Activated CD8-positive, alpha-beta memory T cell treated with anti-CD3 and anti-CD28 coated beads, Interleukin-2, amount 10 ng/mL, durations not matched to agents 7 days and 5 days (primary cell): ENCODE measurements at regions not wholly inside any gene's neighbourhood (a gene's known extent, or its start where the extent isn't known, plus 50 kb on each side); places are given as distances from the start of the nearest gene placed in this dataset.
"Not testable (repeated sequence)": the region's sequence is repeated elsewhere in the genome, so short reads cannot be mapped to it uniquely, and the experiment has no call there.

ENCODE experiments used
- ATAC-seq: fragments of 150-1000 bp; cut with Tn5 transposase; one replicate; pipeline ENCODE4 v1.10.0; 2021; ENCODE audit warnings: moderate library complexity
- CTCF ChIA-PET: fragments of 350-600 bp; sonication (Branson Sonifier 250); formaldehyde crosslinking; loops from one replicate; lab custom pipeline; 2021; ENCODE audit warnings: antibody characterized with exemption; lab: Charles Lee
- DNase-seq: peaks from one replicate; pipeline ENCODE4 v3.0.0-alpha.2; 2020
- H3K27ac Mint-ChIP-seq: one replicate; pipeline ENCODE4 v1.8.0; 2021; ENCODE audit warnings: mild to moderate bottlenecking, mixed read lengths
- H3K27me3 Mint-ChIP-seq: one replicate; pipeline ENCODE4 v1.8.0; 2021; ENCODE audit warnings: mixed read lengths
- H3K36me3 Mint-ChIP-seq: one replicate; pipeline ENCODE4 v1.8.0; 2021; ENCODE audit warnings: mild to moderate bottlenecking, mixed read lengths
- H3K4me1 Mint-ChIP-seq: one replicate; pipeline ENCODE4 v1.8.0; 2021; ENCODE audit warnings: mixed read lengths
- H3K4me3 Mint-ChIP-seq: one replicate; pipeline ENCODE4 v1.8.0; 2021; ENCODE audit warnings: mild to moderate bottlenecking, moderate library complexity, mixed read lengths
- H3K9me3 Mint-ChIP-seq: one replicate; pipeline ENCODE4 v1.8.0; 2022; ENCODE audit warnings: low read depth, mixed read lengths

DNA sequence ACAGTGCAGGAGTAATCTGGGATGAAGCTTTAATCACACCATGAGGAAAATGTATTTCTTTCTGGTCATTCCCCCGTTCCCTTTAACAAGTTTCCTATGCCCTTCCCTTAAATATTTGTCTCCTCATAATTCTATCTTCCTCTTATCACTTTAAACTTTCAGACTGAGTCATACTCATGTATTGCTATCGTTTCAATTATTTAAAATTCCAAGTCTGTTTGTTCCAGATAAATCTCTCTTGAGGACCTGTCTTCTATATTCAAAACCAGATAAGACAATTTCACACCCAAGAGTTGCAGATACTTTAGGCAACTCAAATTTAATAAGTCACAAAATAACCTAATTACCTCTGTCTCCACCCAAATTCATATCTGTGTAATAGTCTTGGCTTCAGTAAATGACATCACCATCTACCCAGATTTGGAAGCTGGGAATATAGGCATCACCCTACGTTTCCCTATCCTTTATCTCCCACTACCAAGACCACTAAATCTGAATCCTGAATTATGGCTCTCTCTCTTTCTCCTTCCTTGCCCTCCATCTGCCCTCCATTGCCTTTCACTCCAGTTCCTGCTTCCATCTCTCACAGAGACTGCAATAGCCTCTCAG, 220.1 kb downstream of the PYDC2 start:
- Mint-ChIP-seq H3K4me3 (no peak overlapping the region), H3K27ac (no peak overlapping the region), H3K27me3 (no peaks in the 10 kb centered on the region), H3K4me1 (no peaks in the 10 kb centered on the region), H3K36me3 (no peaks in the 10 kb centered on the region), H3K9me3 (peaks cover 7% of the 10 kb centered on the region)
- DNase-seq (no peak), ATAC-seq (no peak)
- CTCF ChIA-PET = no interaction called here

DNA sequence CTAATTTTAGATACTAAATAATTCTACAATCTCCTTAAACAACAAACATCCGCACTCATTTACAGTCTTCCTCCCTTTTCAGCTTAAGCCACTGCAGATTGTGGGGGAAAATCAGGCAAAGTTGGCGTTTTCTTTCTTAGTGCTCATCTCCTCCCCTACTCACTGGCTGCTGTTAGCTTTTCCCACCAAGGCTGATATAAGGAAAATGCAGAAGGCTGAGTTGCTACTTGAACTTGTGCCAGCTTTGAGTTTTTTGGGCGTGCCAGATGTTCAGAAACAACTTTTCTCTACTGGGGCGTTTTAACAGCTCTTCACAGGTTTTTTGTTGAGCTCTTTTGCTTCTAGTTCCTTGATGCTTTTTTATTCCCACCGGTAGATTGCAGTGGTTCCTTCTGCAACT, 222.0 kb downstream of the PYDC2 start:
- CTCF ChIA-PET = no interaction called here
- ATAC-seq = no peak
- H3K9me3 Mint-ChIP-seq = peaks cover 9% of the 10 kb centered on the region
- no peak overlapping the region for H3K4me3 Mint-ChIP-seq
- H3K36me3 Mint-ChIP-seq = no peaks in the 10 kb centered on the region
- H3K27me3 Mint-ChIP-seq = no peaks in the 10 kb centered on the region
- no peaks in the 10 kb centered on the region for H3K4me1 Mint-ChIP-seq
- DNase-seq = no peak
- no peak overlapping the region for H3K27ac Mint-ChIP-seq

DNA sequence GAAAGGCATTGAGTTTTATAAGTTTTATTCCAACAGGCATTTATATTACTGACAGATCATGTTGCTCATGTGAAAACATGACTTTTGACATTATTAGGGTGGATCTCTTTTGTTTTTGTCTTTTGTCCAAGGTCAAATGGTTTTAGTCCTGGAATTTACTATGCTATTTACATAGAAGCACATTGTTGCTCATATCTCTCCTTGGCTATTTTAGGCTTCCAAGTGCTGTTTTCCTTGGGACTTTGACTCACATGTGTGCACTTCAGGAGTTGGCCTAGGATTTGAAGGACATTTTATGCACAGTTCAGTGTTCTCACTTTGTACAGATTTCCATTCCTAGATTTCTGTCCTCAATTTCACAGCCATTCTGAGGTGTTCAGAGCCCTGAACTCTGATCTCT, 225.7 kb downstream of the PYDC2 start:
- DNase-seq (no peak), ATAC-seq (no peak)
- Mint-ChIP-seq H3K27me3 (no peaks in the 10 kb centered on the region), H3K36me3 (no peaks in the 10 kb centered on the region), H3K4me1 (no peaks in the 10 kb centered on the region), H3K9me3 (peaks cover 7% of the 10 kb centered on the region), H3K4me3 (no peak overlapping the region), H3K27ac (no peak overlapping the region)
- CTCF ChIA-PET = no interaction called here

DNA sequence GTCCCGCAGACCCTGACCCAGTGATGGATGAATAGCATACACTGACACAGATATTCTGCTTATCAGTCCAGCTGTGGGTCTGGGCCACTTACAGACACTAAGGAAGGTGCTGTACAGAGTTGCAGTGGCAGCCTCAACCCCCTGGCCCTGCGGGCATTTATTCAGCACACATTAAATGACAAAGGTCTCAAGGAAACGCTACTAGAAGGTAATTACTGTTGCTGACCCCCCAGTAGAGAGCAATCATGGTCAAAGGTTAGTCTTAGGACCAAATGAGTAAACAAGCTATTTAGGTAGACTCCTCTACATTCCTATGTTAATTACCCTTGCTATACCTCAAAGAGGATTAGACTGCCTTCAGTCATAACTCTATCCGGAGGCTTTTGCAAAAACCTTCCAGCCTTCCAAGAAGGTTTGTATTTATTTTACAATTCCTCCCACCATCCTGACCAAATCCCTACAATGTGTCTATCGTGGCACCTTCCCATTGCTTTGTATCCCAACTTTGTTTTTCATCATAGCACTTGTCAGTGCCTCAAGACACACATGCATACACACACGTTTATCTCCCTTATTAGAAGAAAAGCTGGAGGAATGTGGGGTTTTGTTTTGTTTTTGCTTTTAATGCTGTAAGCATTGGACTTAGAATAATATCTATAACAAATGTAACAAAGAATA, 227.9 kb downstream of the PYDC2 start:
- no peak for DNase-seq
- no peak for ATAC-seq
- H3K9me3 Mint-ChIP-seq = peaks cover 6% of the 10 kb centered on the region
- CTCF ChIA-PET = no interaction called here
- no peaks in the 10 kb centered on the region for H3K4me1 Mint-ChIP-seq
- no peak overlapping the region for H3K4me3 Mint-ChIP-seq
- no peaks in the 10 kb centered on the region for H3K36me3 Mint-ChIP-seq
- H3K27me3 Mint-ChIP-seq = no peaks in the 10 kb centered on the region
- H3K27ac Mint-ChIP-seq = no peak overlapping the region

DNA sequence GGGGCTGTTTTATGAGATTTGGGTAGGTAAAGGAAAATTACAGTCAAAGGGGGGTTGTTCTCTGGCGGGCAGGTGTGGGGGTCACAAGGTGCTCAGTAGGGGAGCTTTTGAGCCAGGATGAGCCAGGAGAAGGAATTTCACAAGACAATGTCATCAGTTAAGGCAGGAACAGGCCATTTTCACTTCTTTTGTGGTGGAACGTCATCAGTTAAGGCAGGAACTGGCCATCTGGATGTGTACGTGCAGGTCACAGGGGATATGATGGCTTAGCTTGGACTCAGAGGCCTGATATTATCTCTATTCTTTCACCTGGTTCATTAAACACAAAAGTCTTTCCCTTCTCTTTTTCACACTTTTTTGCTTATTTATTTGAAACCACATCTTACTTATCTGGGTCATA, 230.2 kb downstream of the PYDC2 start:
- CTCF ChIA-PET, ATAC-seq, H3K9me3 Mint-ChIP-seq, H3K4me1 Mint-ChIP-seq, H3K27ac Mint-ChIP-seq, DNase-seq, H3K27me3 Mint-ChIP-seq, H3K4me3 Mint-ChIP-seq, H3K36me3 Mint-ChIP-seq: not testable (repeated sequence)

DNA sequence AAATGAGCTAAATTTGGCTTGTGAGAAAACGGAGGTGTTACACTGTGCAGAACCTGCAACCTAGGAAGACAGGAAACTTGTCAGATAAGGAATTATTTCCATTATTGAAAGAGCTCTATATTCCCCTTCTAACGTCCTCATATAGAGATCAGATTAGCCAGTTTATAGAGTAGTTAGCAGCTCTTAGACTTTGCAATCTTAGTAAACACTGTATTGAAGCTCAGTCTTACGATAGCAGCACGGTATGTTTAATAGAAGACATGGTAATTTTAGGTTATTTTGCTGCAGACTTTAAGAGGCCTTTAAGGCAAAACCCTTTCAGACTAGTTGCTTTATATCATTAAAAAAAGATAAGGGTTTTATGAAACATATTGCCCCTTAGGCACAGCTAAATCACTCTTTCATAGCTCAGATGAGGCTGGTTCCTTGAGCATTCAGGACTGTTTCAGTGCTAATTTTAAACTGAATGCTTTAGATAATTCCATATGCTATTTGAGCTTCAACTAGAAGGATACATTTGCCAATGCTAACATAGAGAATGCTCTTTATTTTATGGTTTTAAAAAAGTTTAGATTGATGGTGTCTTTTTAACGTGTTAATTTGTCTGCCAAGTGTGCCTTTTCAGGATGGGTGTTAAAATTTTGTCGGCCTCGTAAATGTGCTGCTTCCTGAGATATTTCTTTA, 234.3 kb downstream of the PYDC2 start:
- DNase-seq (no peak), ATAC-seq (no peak)
- Mint-ChIP-seq H3K36me3 (no peaks in the 10 kb centered on the region), H3K27me3 (no peaks in the 10 kb centered on the region), H3K27ac (no peak overlapping the region), H3K4me3 (no peak overlapping the region), H3K4me1 (no peaks in the 10 kb centered on the region), H3K9me3 (peaks cover 2% of the 10 kb centered on the region)
- CTCF ChIA-PET = no interaction called here

DNA sequence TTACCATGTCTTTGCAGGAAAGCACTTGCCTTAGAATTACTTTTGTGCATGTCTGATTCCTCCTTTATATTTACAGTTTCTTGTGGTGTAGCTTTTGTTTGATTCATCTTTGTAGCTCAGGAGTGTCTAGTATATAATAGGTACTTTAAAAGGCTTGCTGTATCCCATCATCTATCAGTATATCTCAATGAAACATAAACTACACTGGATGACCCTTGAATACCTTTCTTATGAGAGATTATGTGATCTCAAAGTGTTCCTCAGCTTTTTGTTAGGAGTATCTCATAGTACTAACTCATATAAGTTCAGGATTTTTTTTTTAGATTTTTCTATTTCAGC, 234.8 kb downstream of the PYDC2 start:
- ATAC-seq (no peak), DNase-seq (no peak)
- CTCF ChIA-PET = no interaction called here
- Mint-ChIP-seq H3K27me3 (no peaks in the 10 kb centered on the region), H3K4me1 (no peaks in the 10 kb centered on the region), H3K4me3 (no peak overlapping the region), H3K36me3 (no peaks in the 10 kb centered on the region), H3K27ac (no peak overlapping the region), H3K9me3 (peaks cover 4% of the 10 kb centered on the region)

DNA sequence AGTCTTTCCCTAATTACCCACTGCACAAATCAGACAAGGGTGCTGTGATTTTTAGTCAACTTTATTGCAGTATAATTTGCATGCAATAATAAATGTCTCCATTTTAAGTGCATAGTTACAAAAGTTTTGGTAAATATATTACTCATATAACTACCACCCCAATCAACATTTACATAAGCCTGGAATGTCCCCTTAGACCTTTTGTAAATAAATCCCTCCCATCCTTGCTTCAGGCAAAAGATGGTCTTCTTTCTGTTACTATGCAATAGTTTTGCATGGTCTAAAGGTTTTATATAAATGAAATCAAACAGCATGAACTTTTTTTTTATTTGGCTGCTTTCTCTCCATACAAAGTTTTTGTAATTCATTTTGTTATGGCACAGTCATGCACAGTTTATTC, 235.4 kb downstream of the PYDC2 start:
- Mint-ChIP-seq H3K4me1 (no peaks in the 10 kb centered on the region), H3K27me3 (no peaks in the 10 kb centered on the region), H3K9me3 (peaks cover 4% of the 10 kb centered on the region), H3K4me3 (no peak overlapping the region), H3K27ac (no peak overlapping the region), H3K36me3 (no peaks in the 10 kb centered on the region)
- ATAC-seq (no peak), DNase-seq (no peak)
- CTCF ChIA-PET = no interaction called here

DNA sequence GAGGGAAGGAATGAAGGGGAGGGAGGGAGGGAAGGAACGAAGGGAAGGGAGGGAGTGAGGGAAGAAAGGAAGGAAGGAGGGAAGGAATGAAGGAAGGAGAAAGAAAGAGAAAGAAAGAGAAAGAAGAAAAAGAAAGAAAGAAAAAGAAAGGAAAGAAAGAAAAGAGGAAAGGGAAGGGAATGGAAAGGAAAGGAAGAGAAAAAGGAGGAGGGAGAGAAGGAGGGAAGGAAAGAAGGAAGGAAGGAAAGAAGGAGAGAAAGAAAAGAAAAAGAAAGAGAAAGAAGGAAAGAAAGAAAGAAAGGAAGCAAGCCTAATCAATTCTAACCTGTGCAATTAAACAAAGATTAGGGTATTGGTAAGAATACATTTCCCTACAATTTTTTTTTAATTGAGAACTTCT, 238.6 kb downstream of the PYDC2 start:
- CTCF ChIA-PET = no interaction called here
- H3K36me3 Mint-ChIP-seq = no peaks in the 10 kb centered on the region
- no peak overlapping the region for H3K4me3 Mint-ChIP-seq
- no peaks in the 10 kb centered on the region for H3K27me3 Mint-ChIP-seq
- H3K27ac Mint-ChIP-seq = no peak overlapping the region
- no peak for DNase-seq
- peaks cover 2% of the 10 kb centered on the region for H3K9me3 Mint-ChIP-seq
- H3K4me1 Mint-ChIP-seq = no peaks in the 10 kb centered on the region
- ATAC-seq = no peak

DNA sequence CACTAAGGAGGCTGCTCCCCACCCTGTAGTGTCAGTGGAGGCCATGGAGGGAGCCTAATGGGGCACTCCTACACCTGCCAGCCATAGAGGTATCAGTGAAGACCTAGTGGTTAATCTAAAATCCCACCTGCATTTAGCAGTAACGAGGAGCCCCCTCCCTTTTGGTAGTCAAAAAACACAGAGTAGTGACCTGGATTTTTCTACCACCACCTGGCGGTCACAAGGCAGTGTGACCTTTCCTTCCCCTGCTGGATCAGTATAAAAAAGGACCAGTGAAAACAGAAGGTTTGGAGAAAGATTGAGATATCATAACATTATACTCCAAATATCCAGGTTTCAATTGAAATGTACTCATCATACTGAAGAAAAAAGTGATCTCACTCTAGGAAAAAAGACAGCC, 241.2 kb downstream of the PYDC2 start:
- Mint-ChIP-seq H3K27me3 (no peaks in the 10 kb centered on the region), H3K9me3 (peaks cover 2% of the 10 kb centered on the region), H3K36me3 (no peaks in the 10 kb centered on the region), H3K27ac (no peak overlapping the region), H3K4me1 (no peaks in the 10 kb centered on the region), H3K4me3 (no peak overlapping the region)
- ATAC-seq (no peak), DNase-seq (no peak)
- CTCF ChIA-PET = no interaction called here

DNA sequence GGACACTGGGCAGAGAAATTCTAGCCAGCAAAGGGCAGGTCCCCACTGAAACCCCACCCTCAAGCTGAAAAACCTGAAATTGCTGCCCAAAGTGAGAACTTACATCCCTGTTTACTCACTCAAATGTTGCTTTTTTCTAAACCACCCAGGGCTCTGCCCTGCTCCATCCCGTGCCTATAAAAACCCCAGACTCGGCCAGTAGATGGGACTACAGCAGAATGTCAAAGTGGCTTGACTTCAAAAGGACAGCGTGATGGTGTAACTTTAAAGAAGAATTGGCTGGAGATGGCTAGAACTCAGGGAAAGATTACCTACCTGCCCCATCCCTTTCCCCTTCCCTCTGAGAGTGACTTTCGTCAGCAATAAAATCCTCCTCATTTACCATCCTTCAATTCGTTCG, 246.9 kb downstream of the PYDC2 start:
- peaks cover 3% of the 10 kb centered on the region for H3K9me3 Mint-ChIP-seq
- H3K27me3 Mint-ChIP-seq = no peaks in the 10 kb centered on the region
- CTCF ChIA-PET = no interaction called here
- no peak overlapping the region for H3K4me3 Mint-ChIP-seq
- DNase-seq (no peak), ATAC-seq (no peak)
- no peak overlapping the region for H3K27ac Mint-ChIP-seq
- H3K36me3 Mint-ChIP-seq = no peaks in the 10 kb centered on the region
- no peaks in the 10 kb centered on the region for H3K4me1 Mint-ChIP-seq

DNA sequence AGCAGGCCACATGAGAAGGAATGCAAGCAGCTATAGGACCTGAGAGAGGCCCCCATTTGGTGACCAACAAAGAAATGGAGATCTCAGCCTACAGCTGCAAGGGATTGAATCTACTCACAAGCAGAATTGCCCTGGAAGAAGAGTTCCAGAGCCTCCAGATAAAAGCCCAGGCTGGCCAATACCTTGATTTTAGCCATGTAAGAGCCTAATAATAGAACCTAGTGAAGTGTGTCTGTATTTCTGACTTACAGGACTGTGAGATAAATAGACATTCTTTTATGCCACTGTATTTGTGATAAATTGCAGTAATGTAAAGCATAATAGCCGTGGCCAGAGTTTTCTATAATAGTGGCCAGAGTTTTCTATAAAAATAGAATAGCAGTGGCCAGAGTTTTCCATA, 254.6 kb downstream of the PYDC2 start:
- no peak overlapping the region for H3K27ac Mint-ChIP-seq
- CTCF ChIA-PET = no interaction called here
- H3K9me3 Mint-ChIP-seq = peaks cover 4% of the 10 kb centered on the region
- H3K36me3 Mint-ChIP-seq = no peaks in the 10 kb centered on the region
- no peak overlapping the region for H3K4me3 Mint-ChIP-seq
- DNase-seq (no peak), ATAC-seq (no peak)
- H3K4me1 Mint-ChIP-seq = no peaks in the 10 kb centered on the region
- H3K27me3 Mint-ChIP-seq = no peaks in the 10 kb centered on the region

DNA sequence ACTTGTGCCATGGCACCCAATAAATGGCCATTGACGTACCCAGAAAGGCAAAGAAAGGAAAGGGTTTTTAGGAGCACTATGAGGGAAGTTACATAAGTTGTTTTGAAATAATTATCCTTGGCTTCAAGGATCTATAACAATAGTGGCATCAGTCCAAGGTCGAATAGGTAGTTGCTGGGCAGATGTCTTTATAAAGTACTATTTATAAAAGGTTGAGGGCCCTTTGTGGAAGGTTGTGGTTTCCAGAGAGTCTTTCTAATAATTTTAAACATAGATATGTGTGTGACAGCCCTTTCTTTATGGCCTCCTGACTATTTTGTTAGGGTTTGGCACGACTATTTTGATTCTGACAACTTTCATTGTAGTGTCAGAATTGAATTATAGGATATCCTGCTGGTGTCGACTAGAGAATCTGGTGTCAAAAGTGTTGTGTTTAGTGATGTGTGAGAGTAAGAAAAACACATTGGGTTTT, 260.5 kb downstream of the PYDC2 start:
- ATAC-seq (no peak), DNase-seq (no peak)
- Mint-ChIP-seq H3K36me3 (no peaks in the 10 kb centered on the region), H3K9me3 (peaks cover 2% of the 10 kb centered on the region), H3K27ac (no peak overlapping the region), H3K4me3 (no peak overlapping the region), H3K27me3 (no peaks in the 10 kb centered on the region), H3K4me1 (no peaks in the 10 kb centered on the region)
- CTCF ChIA-PET = no interaction called here

DNA sequence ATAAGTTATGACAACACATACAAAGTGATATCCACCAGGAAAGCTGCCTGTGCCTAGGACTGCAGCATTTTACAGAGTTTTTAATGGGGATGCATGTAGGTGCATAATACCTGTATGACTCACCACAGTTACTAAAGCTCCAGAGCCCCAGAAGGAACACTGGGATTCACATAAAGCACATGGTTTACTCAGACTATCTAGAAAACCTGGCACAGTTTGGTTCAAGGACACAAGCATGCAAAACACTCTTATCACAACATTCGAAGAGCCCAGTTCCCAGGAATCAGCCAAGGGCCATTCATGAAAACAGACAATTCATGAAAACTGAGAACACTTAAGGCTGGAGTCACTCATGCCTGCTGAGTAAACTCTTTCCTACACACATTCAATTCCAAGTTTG, 261.0 kb downstream of the PYDC2 start:
- DNase-seq = no peak
- no peaks in the 10 kb centered on the region for H3K36me3 Mint-ChIP-seq
- no peaks in the 10 kb centered on the region for H3K4me1 Mint-ChIP-seq
- CTCF ChIA-PET = no interaction called here
- ATAC-seq = no peak
- H3K9me3 Mint-ChIP-seq = peaks cover 2% of the 10 kb centered on the region
- no peaks in the 10 kb centered on the region for H3K27me3 Mint-ChIP-seq
- H3K4me3 Mint-ChIP-seq = no peak overlapping the region
- no peak overlapping the region for H3K27ac Mint-ChIP-seq
